ENCODE measurements at regions not wholly inside any gene's neighbourhood (a gene's known extent, or its start where the extent isn't known, plus 50 kb on each side); places are given as distances from the start of the nearest gene placed in this dataset.

DNA sequence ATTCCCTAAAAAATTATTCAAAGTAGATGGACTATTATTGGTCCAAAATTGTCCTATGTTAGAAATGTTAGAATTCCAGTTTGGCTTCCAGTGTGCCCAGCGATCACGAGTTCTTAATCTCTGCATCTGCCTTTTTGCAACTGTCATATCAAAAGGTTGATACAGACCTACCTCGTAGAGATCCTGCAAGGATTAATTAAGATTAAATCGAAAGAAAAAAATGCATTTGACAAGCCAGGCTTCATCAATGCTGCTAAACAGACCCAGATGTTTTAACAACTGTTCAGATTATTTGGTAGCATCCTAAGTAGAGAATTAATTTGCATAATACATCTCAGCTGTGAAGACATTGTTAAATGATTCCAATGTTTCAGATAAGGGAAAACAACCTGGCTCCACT lies 336.5 kb downstream of the CRPPA start:
- Mint-ChIP-seq H3K36me3 (ENCODE audit: low read depth) (peaks cover 3% of the 10 kb centered on the region), H3K27me3 (ENCODE audit: low read depth) (no peaks in the 10 kb centered on the region), H3K27ac (ENCODE audit: unreplicated experiment) (no peak overlapping the region), H3K4me1 (ENCODE audit: low read depth) (peaks cover 9% of the 10 kb centered on the region), H3K4me3 (ENCODE audit: unreplicated experiment) (no peak overlapping the region), H3K9me3 (ENCODE audit: low read depth) (peaks cover 5% of the 10 kb centered on the region)
- TF ChIP-seq, protein P1, sequence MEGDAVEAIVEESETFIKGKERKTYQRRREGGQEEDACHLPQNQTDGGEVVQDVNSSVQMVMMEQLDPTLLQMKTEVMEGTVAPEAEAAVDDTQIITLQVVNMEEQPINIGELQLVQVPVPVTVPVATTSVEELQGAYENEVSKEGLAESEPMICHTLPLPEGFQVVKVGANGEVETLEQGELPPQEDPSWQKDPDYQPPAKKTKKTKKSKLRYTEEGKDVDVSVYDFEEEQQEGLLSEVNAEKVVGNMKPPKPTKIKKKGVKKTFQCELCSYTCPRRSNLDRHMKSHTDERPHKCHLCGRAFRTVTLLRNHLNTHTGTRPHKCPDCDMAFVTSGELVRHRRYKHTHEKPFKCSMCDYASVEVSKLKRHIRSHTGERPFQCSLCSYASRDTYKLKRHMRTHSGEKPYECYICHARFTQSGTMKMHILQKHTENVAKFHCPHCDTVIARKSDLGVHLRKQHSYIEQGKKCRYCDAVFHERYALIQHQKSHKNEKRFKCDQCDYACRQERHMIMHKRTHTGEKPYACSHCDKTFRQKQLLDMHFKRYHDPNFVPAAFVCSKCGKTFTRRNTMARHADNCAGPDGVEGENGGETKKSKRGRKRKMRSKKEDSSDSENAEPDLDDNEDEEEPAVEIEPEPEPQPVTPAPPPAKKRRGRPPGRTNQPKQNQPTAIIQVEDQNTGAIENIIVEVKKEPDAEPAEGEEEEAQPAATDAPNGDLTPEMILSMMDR (IDR thresholded peaks at IDR 0.05) = no peak
- no peak for DNase-seq (ENCODE audit: low spot score)

DNA sequence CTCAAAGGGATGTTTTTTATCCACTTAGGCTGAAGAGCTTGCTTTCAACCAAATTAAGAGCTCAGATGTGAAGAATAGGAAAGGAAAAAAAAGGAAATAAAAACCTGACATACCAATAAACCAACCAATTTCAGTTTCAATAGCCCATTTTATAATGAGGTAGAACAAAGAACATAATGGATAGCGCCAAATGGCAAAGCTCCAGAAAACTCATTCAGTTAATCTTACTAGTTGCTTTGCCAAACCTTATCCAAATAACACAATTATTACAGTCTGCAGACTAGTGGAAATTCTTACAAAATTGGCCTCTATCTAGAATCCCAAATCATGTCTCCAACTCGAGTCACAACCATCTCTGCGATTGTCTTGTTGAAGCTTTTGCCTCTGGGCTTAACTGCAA lies 337.0 kb downstream of the CRPPA start:
- peaks cover 3% of the 10 kb centered on the region for H3K36me3 Mint-ChIP-seq (ENCODE audit: low read depth)
- TF ChIP-seq, protein P1 (IDR thresholded peaks at IDR 0.05) = no peak
- H3K4me3 Mint-ChIP-seq (ENCODE audit: unreplicated experiment) = no peak overlapping the region
- no peak overlapping the region for H3K27ac Mint-ChIP-seq (ENCODE audit: unreplicated experiment)
- H3K27me3 Mint-ChIP-seq (ENCODE audit: low read depth) = no peaks in the 10 kb centered on the region
- DNase-seq (ENCODE audit: low spot score) = no peak
- peaks cover 9% of the 10 kb centered on the region for H3K4me1 Mint-ChIP-seq (ENCODE audit: low read depth)
- H3K9me3 Mint-ChIP-seq (ENCODE audit: low read depth) = peaks cover 5% of the 10 kb centered on the region

DNA sequence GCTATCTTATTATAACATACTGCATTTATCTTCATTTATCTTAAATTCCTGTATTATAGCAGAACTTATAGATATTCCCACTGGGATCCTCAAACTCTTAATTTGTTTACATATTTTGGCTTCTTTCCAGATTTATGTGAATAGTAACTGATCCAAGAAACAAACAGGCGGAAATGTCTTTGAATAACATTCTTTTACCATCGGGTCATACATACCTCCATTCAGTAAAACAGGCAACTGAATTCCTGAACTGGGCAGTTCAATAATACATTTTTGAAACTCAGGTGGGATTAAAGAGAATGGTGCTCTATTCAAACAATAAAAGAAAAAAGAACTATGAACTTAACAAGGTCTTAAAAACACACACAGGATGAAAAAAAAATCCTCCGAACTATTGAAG lies 337.4 kb downstream of the CRPPA start:
- no peaks in the 10 kb centered on the region for H3K27me3 Mint-ChIP-seq (ENCODE audit: low read depth)
- H3K9me3 Mint-ChIP-seq (ENCODE audit: low read depth) = peaks cover 5% of the 10 kb centered on the region
- H3K4me3 Mint-ChIP-seq (ENCODE audit: unreplicated experiment) = no peak overlapping the region
- peaks cover 3% of the 10 kb centered on the region for H3K36me3 Mint-ChIP-seq (ENCODE audit: low read depth)
- H3K4me1 Mint-ChIP-seq (ENCODE audit: low read depth) = peaks cover 9% of the 10 kb centered on the region
- TF ChIP-seq, protein P1 (IDR thresholded peaks at IDR 0.05) = no peak
- no peak overlapping the region for H3K27ac Mint-ChIP-seq (ENCODE audit: unreplicated experiment)
- DNase-seq (ENCODE audit: low spot score) = no peak

DNA sequence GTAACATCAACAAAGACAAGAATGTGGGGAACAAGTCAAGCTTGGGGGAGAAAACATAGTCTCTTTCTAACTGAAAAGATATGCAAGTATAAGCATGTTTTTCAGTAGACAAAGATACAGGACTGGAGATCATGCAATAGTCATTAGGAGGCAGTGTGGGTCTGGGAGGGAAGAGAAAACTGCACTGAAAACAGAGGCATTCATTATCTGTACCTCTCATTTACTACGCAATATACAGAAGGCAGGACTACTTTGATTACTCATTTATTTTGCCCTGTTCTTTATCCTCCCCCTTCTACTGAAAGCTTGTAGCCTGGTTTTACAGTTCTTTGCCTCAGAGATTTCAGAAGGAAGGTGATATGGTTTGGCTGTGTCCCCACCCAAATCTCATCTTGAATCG lies 341.2 kb downstream of the CRPPA start:
- Mint-ChIP-seq H3K4me3 (ENCODE audit: unreplicated experiment) (no peak overlapping the region), H3K9me3 (ENCODE audit: low read depth) (peaks cover 5% of the 10 kb centered on the region), H3K4me1 (ENCODE audit: low read depth) (peaks cover 11% of the 10 kb centered on the region), H3K27me3 (ENCODE audit: low read depth) (no peaks in the 10 kb centered on the region), H3K36me3 (ENCODE audit: low read depth) (peaks cover 3% of the 10 kb centered on the region), H3K27ac (ENCODE audit: unreplicated experiment) (no peak overlapping the region)
- TF ChIP-seq, protein P1 (IDR thresholded peaks at IDR 0.05) = peak; percentile 30
- no peak for DNase-seq (ENCODE audit: low spot score)

DNA sequence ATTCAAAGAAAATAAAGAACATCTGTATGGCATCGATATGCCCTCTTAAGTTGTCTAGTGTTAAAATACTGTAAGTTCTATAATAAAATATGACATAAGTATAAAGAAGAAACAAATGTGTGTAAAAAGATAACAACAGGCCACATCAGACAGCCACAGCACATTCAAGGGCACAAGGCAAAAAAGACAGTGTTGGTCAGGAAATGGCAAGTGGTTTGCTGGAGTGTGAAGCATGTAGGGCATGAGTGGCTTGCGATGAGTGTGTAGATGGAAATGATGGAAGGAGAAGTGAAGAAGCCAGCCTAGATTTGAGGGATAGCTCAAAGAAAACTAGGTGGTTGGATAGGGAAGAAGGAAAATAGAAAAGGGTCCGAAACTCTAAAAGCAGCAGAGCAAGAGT lies 341.6 kb downstream of the CRPPA start:
- Mint-ChIP-seq H3K27me3 (ENCODE audit: low read depth) (no peaks in the 10 kb centered on the region), H3K4me1 (ENCODE audit: low read depth) (peaks cover 11% of the 10 kb centered on the region), H3K36me3 (ENCODE audit: low read depth) (peaks cover 3% of the 10 kb centered on the region), H3K9me3 (ENCODE audit: low read depth) (peaks cover 5% of the 10 kb centered on the region), H3K27ac (ENCODE audit: unreplicated experiment) (no peak overlapping the region), H3K4me3 (ENCODE audit: unreplicated experiment) (no peak overlapping the region)
- DNase-seq (ENCODE audit: low spot score) = no peak
- TF ChIP-seq, protein P1 (IDR thresholded peaks at IDR 0.05) = no peak

Measured in chondrocyte (in vitro differentiated cells).